ENCODE measurements at regions not wholly inside any gene's neighbourhood (a gene's known extent, or its start where the extent isn't known, plus 50 kb on each side); places are given as distances from the start of the nearest gene placed in this dataset.

- H3K27ac ChIP-seq: no peak overlapping the region
- H3K27me3 ChIP-seq (ENCODE audit: insufficient read depth, low read depth, severe bottlenecking): no peaks in the 10 kb centered on the region
- H3K4me3 ChIP-seq (ENCODE audit: low read depth, low read length): no peak overlapping the region
- no peaks in the 10 kb centered on the region for H3K36me3 ChIP-seq
- no peaks in the 10 kb centered on the region for H3K9me3 ChIP-seq (ENCODE audit: severe bottlenecking)
- DNase-seq: no peak
- TF ChIP-seq CTCF (IDR thresholded peaks at IDR 0.05; ENCODE audit: low read depth, low read length): no peak
Observed at GRCh38 chr16:86071611-86072240, 172.8 kb downstream of the IRF8 start.

GRCh38 chr16:86072328-86073102 lies 173.6 kb downstream of the IRF8 start:
- H3K27ac ChIP-seq: no peak overlapping the region
- DNase-seq: peak; percentile 51
- H3K27me3 ChIP-seq (ENCODE audit: insufficient read depth, low read depth, severe bottlenecking): no peaks in the 10 kb centered on the region
- no peaks in the 10 kb centered on the region for H3K36me3 ChIP-seq
- H3K9me3 ChIP-seq (ENCODE audit: severe bottlenecking): no peaks in the 10 kb centered on the region
- peak; percentile 62 for TF ChIP-seq CTCF (IDR thresholded peaks at IDR 0.05; ENCODE audit: low read depth, low read length)
- H3K4me3 ChIP-seq (ENCODE audit: low read depth, low read length): no peak overlapping the region

- no peaks in the 10 kb centered on the region for H3K36me3 ChIP-seq
- H3K27me3 ChIP-seq (ENCODE audit: insufficient read depth, low read depth, severe bottlenecking): no peaks in the 10 kb centered on the region
- no peak for DNase-seq
- no peaks in the 10 kb centered on the region for H3K9me3 ChIP-seq (ENCODE audit: severe bottlenecking)
- no peak overlapping the region for H3K4me3 ChIP-seq (ENCODE audit: low read depth, low read length)
- no peak overlapping the region for H3K27ac ChIP-seq
- no peak for TF ChIP-seq CTCF (IDR thresholded peaks at IDR 0.05; ENCODE audit: low read depth, low read length)
Observed at GRCh38 chr16:86073103-86073625, 174.2 kb downstream of the IRF8 start.

- no peak overlapping the region for H3K27ac ChIP-seq
- H3K9me3 ChIP-seq (ENCODE audit: severe bottlenecking): no peaks in the 10 kb centered on the region
- no peaks in the 10 kb centered on the region for H3K27me3 ChIP-seq (ENCODE audit: insufficient read depth, low read depth, severe bottlenecking)
- no peak for TF ChIP-seq CTCF (IDR thresholded peaks at IDR 0.05; ENCODE audit: low read depth, low read length)
- no peak overlapping the region for H3K4me3 ChIP-seq (ENCODE audit: low read depth, low read length)
- no peak for DNase-seq
- no peaks in the 10 kb centered on the region for H3K36me3 ChIP-seq
Observed at GRCh38 chr16:86073763-86074493, 175.0 kb downstream of the IRF8 start.

GRCh38 chr16:86074651-86075487 lies 175.9 kb downstream of the IRF8 start:
- Histone ChIP-seq H3K9me3 (ENCODE audit: severe bottlenecking) (no peaks in the 10 kb centered on the region), H3K27me3 (ENCODE audit: insufficient read depth, low read depth, severe bottlenecking) (no peaks in the 10 kb centered on the region), H3K4me3 (ENCODE audit: low read depth, low read length) (no peak overlapping the region), H3K36me3 (no peaks in the 10 kb centered on the region), H3K27ac (no peak overlapping the region)
- TF ChIP-seq CTCF (IDR thresholded peaks at IDR 0.05; ENCODE audit: low read depth, low read length): no peak
- no peak for DNase-seq
